IMR-90 (cell line): ENCODE measurements at regions not wholly inside any gene's neighbourhood (a gene's known extent, or its start where the extent isn't known, plus 50 kb on each side); places are given as distances from the start of the nearest gene placed in this dataset.

ENCODE experiments used
- ATAC-seq: fragments of 200-7000 bp; cut with Tn5 transposase; 2 replicates; pipeline ENCODE4 v1.9.1; 2020; ENCODE audit warnings: low read depth, mild to moderate bottlenecking, moderate library complexity
- BruUV-seq: library from RNA; stranded (reverse); fragments of 400-500 nt; replicated peaks from 2 replicates; lab custom pipeline; 2021; lab: Mats Ljungman, UMichigan
- CTCF ChIA-PET: fragments of 300-600 bp; formaldehyde crosslinking; extraction: SDS; loops from one replicate; lab custom pipeline; 2021; ENCODE audit warnings: antibody characterized with exemption; lab: Yijun Ruan, JAX
- POLR2A ChIA-PET: fragments of 300-600 bp; sonication (Branson Sonifier 250); formaldehyde crosslinking; loops from one replicate; lab custom pipeline; 2022; ENCODE audit warnings: antibody characterized with exemption; ENCODE audit not compliant: unreplicated experiment; lab: Charles Lee
- DNase-seq: peaks from one replicate; pipeline ENCODE4 v3.0.0; 2013
- H2AFZ ChIP-seq: replicated peaks from 2 replicates; pipeline ENCODE3; 2013; ENCODE audit warnings: low read length, mild to moderate bottlenecking; ENCODE audit not compliant: poor library complexity
- H2AK5ac ChIP-seq: 2 replicates; pipeline ENCODE4 v1.6.1; 2013; ENCODE audit warnings: low read depth, low read length, inconsistent platforms
- H2AK9ac ChIP-seq: replicated peaks from 2 replicates; pipeline ENCODE3; 2013; ENCODE audit warnings: mild to moderate bottlenecking, low read depth, low read length, moderate library complexity; ENCODE audit not compliant: poor library complexity
- H2BK120ac ChIP-seq: 2 replicates; pipeline ENCODE4 v1.6.1; 2013; ENCODE audit warnings: low read depth, low read length, inconsistent platforms
- H2BK15ac ChIP-seq: 3 replicates; pipeline ENCODE4 v1.6.1; 2013; ENCODE audit warnings: low read depth, low read length, inconsistent platforms
- H2BK20ac ChIP-seq: 2 replicates; pipeline ENCODE4 v1.6.1; 2013; ENCODE audit warnings: low read depth, mild to moderate bottlenecking, inconsistent platforms, low read length, moderate library complexity
- H2BK5ac ChIP-seq: 2 replicates; pipeline ENCODE4 v1.6.1; 2013; ENCODE audit warnings: mild to moderate bottlenecking, low read depth, low read length, inconsistent platforms; ENCODE audit not compliant: poor library complexity, severe bottlenecking
- H3K14ac ChIP-seq: replicated peaks from 2 replicates; pipeline ENCODE4 v1.6.1; 2013; ENCODE audit warnings: low read depth, low read length, inconsistent platforms
- H3K18ac ChIP-seq: 2 replicates; pipeline ENCODE4 v1.6.1; 2013; ENCODE audit warnings: low read depth, low read length, control low read depth
- H3K23ac ChIP-seq: 2 replicates; pipeline ENCODE4 v1.6.1; 2013; ENCODE audit warnings: low read depth, low read length, inconsistent platforms
- H3K27ac ChIP-seq: 2 replicates; pipeline ENCODE4 v1.5.1; 2013; ENCODE audit warnings: mild to moderate bottlenecking, control low read depth, low read length; ENCODE audit not compliant: insufficient read depth
- H3K27me3 ChIP-seq: 2 replicates; pipeline ENCODE4 v1.6.1; 2013; ENCODE audit warnings: low read length; ENCODE audit not compliant: control insufficient read depth, insufficient read depth
- H3K36me3 ChIP-seq: 2 replicates; pipeline ENCODE4 v1.6.1; 2013; ENCODE audit warnings: low read length, mixed read lengths; ENCODE audit not compliant: control insufficient read depth, insufficient read depth
- H3K4ac ChIP-seq: 2 replicates; pipeline ENCODE4 v1.6.1; 2013; ENCODE audit warnings: low read depth, low read length, inconsistent platforms
- H3K4me1 ChIP-seq: 2 replicates; pipeline ENCODE4 v1.6.1; 2013; ENCODE audit warnings: low read length, mixed read lengths; ENCODE audit not compliant: control insufficient read depth, insufficient read depth
- H3K4me2 ChIP-seq: 2 replicates; pipeline ENCODE4 v1.6.1; 2013; ENCODE audit warnings: low read depth, mild to moderate bottlenecking, control low read depth, low read length, moderate library complexity
- H3K4me3 ChIP-seq: 2 replicates; pipeline ENCODE4 v1.5.1; 2013; ENCODE audit warnings: low read depth, mild to moderate bottlenecking, control low read depth, low read length, moderate library complexity; ENCODE audit not compliant: insufficient read depth
- H3K56ac ChIP-seq: 2 replicates; pipeline ENCODE4 v1.6.1; 2013; ENCODE audit warnings: low read length, inconsistent platforms; ENCODE audit not compliant: insufficient read depth; ENCODE audit errors: extremely low read depth
- H3K79me1 ChIP-seq, 2 experiments: 2 replicates each; pipeline ENCODE4 v1.6.1; 2013; ENCODE audit warnings: low read length in 2 of 2, inconsistent platforms in 1 of 2, low read depth in 1 of 2
- H3K9ac ChIP-seq: 2 replicates; pipeline ENCODE4 v1.6.1; 2013; ENCODE audit warnings: low read depth, low read length, control low read depth
- H3K9me1 ChIP-seq: 2 replicates; pipeline ENCODE4 v1.6.1; 2013; ENCODE audit warnings: low read length, inconsistent platforms; ENCODE audit not compliant: insufficient read depth
- H3K9me3 ChIP-seq: 2 replicates; pipeline ENCODE4 v1.6.1; 2013; ENCODE audit warnings: low read length; ENCODE audit not compliant: control insufficient read depth, insufficient read depth
- H4K20me1 ChIP-seq: 2 replicates; pipeline ENCODE4 v1.6.1; 2013; ENCODE audit warnings: low read length, inconsistent platforms; ENCODE audit not compliant: insufficient read depth
- H4K5ac ChIP-seq: 2 replicates; pipeline ENCODE4 v1.6.1; 2013; ENCODE audit warnings: mild to moderate bottlenecking, low read depth, low read length, control low read depth
- H4K8ac ChIP-seq, 2 experiments: 2 replicates each; pipeline ENCODE4 v1.6.1; 2013; ENCODE audit warnings: low read depth in 2 of 2, low read length in 2 of 2, control low read depth in 1 of 2, inconsistent platforms in 1 of 2
- H4K91ac ChIP-seq: 2 replicates; pipeline ENCODE4 v1.6.1; 2013; ENCODE audit warnings: low read depth, low read length, inconsistent platforms; ENCODE audit not compliant: insufficient read depth
- CHD1 ChIP-seq: IDR thresholded peaks from 2 replicates; pipeline ENCODE4 v1.6.1; 2012; ENCODE audit warnings: low read depth, low read length, improper control_type of control experiment
- CTCF ChIP-seq: conservative IDR thresholded peaks from 2 replicates; pipeline ENCODE4 v1.5.1; 2012; ENCODE audit warnings: mild to moderate bottlenecking, low read depth, low read length, improper control_type of control experiment
- MAZ ChIP-seq: IDR thresholded peaks from 2 replicates; pipeline ENCODE4 v1.6.1; 2012; ENCODE audit warnings: low read depth, mild to moderate bottlenecking, low read length, improper control_type of control experiment, moderate library complexity, borderline replicate concordance
- RCOR1 ChIP-seq: IDR thresholded peaks from 2 replicates; pipeline ENCODE4 v1.6.1; 2012; ENCODE audit warnings: mild to moderate bottlenecking, low read length, improper control_type of control experiment; ENCODE audit not compliant: insufficient replicate concordance
- SMC3 ChIP-seq: fragments of 150-350 bp; IDR thresholded peaks from 2 replicates; pipeline ENCODE4 v1.6.1; 2016; ENCODE audit warnings: low read depth, mild to moderate bottlenecking, antibody characterized with exemption, low read length, moderate library complexity
- WGBS, 2 experiments: methylation state at CpG; one replicate each; pipeline versions ENCODE4 v1.1.5 to v1.1.7; 2013; ENCODE audit warnings: missing lambda C conversion rate in 2 of 2; ENCODE audit not compliant: insufficient read length in 1 of 2; ENCODE audit errors: extremely low coverage in 2 of 2; 5-methylcytosine and 5-hydroxymethylcytosine counted together
- dilution Hi-C: fragments of 300-500 bp; cut with HindIII; formaldehyde crosslinking; loops from one replicate; pipeline ENCODE4 v1.14.3; 2018; ENCODE audit warnings: low sequenced_read_pairs; ENCODE audit not compliant: unreplicated experiment
- in situ Hi-C: fragments of 300-500 bp; cut with MboI; formaldehyde crosslinking; loops from 3 replicates; pipeline ENCODE4 v1.14.3; 2019; ENCODE audit warnings: low sequenced_read_pairs, inconsistent platforms, mixed read lengths
- intact Hi-C: fragments of 100-400 bp; cut with micrococcal nuclease; formaldehyde crosslinking; loops from 2 replicates; pipeline ENCODE4 v1.10.0; 2022

GRCh38 chr9:115295734-115296133, 177.8 kb upstream of the TNC start:
- Histone ChIP-seq H3K79me1 (no peaks in the 10 kb centered on the region), H3K4ac (no peak overlapping the region), H2AK9ac (no peak overlapping the region), H2BK120ac (no peak overlapping the region), H4K91ac (no peak overlapping the region), H3K4me3 (no peak overlapping the region), H3K4me1 (peaks cover 6% of the 10 kb centered on the region), H4K5ac (no peak overlapping the region), H2BK20ac (no peak overlapping the region; the same call in 1 of the 2 replicates), H3K18ac (no peak overlapping the region), H4K8ac (no peak overlapping the region), H3K27me3 (no peaks in the 10 kb centered on the region), H3K14ac (no peak overlapping the region), H4K20me1 (no peaks in the 10 kb centered on the region), H3K9ac (no peak overlapping the region), H2AK5ac (no peak overlapping the region), H3K4me2 (no peak overlapping the region), H2BK5ac (no peak overlapping the region), H3K27ac (no peak overlapping the region), H3K36me3 (no peaks in the 10 kb centered on the region), H3K23ac (no peak overlapping the region), H2AFZ (no peak overlapping the region), H2BK15ac (no peak overlapping the region), H3K9me1 (peaks cover 3% of the 10 kb centered on the region; the same call in 1 of the 2 replicates), H3K9me3 (no peaks in the 10 kb centered on the region), H3K56ac (no peak overlapping the region)
- dilution Hi-C loops (no loop called here), in situ Hi-C loops (no loop called here), intact Hi-C loops (no loop called here)
- BruUV-seq, result no TSS peak
- CTCF ChIA-PET, result interaction anchor here (0.8 kb wide), 1 partner anchor 11 kb away, joined by 3 read pairs; no protein-coding TSS in a partner anchor
- POLR2A ChIA-PET, result no interaction called here
- no peak for ATAC-seq
- no peak for TF ChIP-seq SMC3
- TF ChIP-seq CHD1, result no peak
- TF ChIP-seq CTCF, result no peak
- TF ChIP-seq RCOR1, result no peak
- no peak for TF ChIP-seq MAZ
- WGBS, 2 experiments, result no CpG with 5 or more reads among the region's 2 CpGs
- no peak for DNase-seq
